HG03025 (cell line): ENCODE measurements at regions not wholly inside any gene's neighbourhood (a gene's known extent, or its start where the extent isn't known, plus 50 kb on each side); places are given as distances from the start of the nearest gene placed in this dataset.
"Not testable (repeated sequence)": the region's sequence is repeated elsewhere in the genome, so short reads cannot be mapped to it uniquely, and the experiment has no call there.

Experiments used
- ATAC-seq: cut with Tn5 transposase; IDR thresholded peaks from one replicate; pipeline ENCODE4 v1.9.1; 2021; ENCODE audit warnings: mild to moderate bottlenecking, moderate library complexity; ENCODE audit not compliant: unreplicated experiment, low FRiP score

DNA sequence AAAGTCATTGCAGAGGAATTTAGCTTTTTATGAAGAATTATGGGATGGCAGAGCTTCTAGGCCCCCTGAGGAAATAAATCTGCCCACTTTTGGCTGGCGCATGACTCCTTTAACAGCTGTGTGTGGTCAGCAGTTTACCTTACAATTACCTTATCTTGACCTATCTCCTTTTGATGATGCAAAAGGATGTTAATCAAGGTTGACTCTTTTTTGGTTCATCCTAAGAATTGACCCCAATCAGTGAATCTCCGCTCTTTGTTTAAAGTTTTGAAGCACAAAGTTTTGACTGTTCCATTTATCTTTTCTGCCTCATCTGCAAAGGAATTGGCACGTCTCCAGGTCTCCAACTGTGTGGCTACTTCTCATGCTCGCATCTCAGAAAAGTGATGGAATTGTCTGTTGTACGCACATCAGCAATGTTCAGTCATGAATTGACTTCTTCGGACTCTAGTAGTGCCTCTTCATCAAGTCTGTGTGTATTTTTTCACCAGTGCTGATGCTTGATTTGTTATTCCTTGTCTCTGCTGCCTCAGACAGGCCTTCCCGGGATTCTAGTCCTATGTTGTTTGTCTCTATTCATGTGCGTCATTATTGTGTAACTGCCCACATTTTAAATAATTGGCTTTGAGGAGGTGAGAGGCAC is 196.2 kb upstream of the CFAP20DC start:
- ATAC-seq: no peak

- ATAC-seq: no peak
Observed at GRCh38 chr3:59245300-59245858, 195.6 kb upstream of the CFAP20DC start.

GRCh38 chr3:59244343-59244742 is 194.5 kb upstream of the CFAP20DC start:
- no peak for ATAC-seq

DNA sequence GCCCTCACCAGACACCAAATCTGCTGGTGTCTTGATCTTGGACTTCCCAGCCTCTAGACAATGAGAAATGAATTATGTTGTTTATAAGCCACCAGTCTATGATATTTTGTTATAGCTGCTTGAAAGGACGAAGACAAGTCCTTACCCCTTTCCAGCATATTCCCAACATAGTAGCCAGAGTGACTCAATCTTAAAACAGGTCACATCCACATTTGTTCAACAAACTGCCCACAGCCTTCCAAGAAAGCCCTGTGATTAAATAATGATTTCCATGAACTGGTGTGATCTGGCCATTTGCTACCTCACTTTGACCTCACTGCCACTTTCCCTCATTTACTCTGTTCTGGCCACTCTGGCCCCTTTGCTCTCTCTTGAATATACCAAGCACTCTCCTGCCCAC is 193.7 kb upstream of the CFAP20DC start:
- no peak for ATAC-seq

GRCh38 chr3:59240666-59241255 is 190.9 kb upstream of the CFAP20DC start:
- no peak for ATAC-seq

GRCh38 chr3:59237121-59237520 is 187.3 kb upstream of the CFAP20DC start:
- no peak for ATAC-seq

- ATAC-seq: no peak
Observed at GRCh38 chr3:59235634-59236012, 185.8 kb upstream of the CFAP20DC start.

GRCh38 chr3:59234884-59235633 is 185.2 kb upstream of the CFAP20DC start:
- no peak for ATAC-seq

- not testable (repeated sequence) for ATAC-seq
Observed at GRCh38 chr3:59230379-59230778, 180.6 kb upstream of the CFAP20DC start.

DNA sequence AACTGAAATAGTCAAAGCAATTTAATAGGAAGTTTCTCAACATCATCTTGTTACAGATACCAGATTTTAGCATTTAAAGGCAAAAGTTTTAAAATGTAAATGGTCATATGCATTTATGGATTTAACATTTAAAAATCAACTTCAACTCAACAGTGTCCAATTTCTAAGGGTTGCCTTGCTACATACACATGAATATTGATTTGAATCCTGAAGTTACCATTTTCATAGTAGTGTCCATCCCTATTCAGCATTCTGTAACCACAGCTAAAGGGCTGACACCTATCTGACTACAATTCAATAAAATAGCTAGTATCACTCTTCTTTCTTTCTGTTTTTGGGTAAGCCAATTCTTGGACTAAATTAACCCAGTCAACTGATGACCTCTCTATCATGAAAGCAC is 164.0 kb upstream of the CFAP20DC start:
- no peak for ATAC-seq

DNA sequence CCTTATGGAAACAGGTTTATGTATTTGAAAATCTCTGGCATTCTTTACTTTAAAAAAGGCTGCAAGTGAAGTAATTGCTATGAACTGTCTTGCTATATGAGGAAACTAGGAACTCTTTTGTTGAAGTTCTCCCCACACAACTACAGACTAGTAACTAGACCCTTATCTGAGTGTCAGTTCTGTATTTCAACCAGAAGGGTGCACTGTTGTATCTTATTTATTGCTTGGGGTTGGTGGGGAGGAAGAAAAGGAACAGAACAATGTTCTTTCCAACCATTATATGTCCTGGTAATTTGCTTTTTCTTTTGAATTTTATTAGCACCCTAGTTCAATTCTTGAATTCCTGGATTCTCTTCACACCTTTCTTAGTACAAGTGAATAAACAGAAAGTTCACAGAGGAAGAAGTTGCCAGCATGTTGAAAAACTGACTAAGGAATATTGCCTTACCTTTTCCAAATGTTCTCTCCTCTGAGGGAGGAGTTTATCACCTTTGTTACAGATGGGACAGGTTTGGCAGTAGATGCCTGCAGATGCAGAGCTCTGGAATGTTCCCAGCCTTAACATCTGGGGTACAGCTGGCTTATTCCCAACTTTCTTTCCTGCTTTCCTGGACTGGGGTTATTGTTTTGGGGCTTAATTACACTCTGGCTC is 162.4 kb upstream of the CFAP20DC start:
- ATAC-seq: peak; percentile 49

DNA sequence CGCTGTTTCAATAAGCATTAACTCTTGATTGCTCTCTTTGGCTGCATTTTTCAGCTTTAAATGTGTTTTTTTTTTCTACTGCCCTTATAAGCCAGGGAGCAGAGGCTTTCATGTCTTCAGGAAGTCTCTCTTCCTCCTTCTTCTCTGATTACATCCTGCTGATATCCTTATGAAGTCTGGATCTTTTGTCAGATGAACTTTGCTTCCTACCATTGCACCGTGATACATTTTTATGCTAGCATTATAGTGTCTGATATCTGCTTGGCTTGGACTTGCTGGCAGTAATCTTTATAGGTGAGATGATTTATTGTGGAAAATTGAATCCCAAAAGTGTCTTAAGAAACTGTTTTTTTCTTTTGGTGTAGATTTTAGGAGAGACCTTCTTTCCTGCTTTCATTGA is 160.4 kb upstream of the CFAP20DC start:
- ATAC-seq: no peak

- ATAC-seq: no peak
Observed at GRCh38 chr3:59192473-59192872, 142.6 kb upstream of the CFAP20DC start.

- ATAC-seq: no peak
Observed at GRCh38 chr3:59191651-59192050, 141.8 kb upstream of the CFAP20DC start.

DNA sequence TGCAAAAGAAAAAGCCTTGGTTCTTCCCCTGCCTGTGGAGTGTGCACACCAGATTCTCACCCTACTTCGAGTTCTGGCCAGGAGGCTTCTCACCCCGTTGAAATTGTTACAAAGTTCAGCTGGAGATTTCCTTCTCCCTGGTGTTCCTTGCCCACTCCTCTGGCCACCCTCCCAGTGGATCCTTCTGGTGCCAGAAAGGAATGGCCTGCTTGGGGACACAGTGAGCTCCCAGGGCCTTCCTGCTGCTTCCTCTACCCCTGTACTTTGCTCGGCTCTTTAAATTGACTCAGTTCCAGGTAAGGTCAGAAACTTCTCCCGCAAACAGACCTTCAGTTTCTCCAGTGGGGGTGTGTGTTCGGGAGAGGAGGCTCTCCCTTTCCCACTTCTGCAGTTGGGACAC is 140.1 kb upstream of the CFAP20DC start:
- ATAC-seq: no peak

- ATAC-seq: no peak
Observed at GRCh38 chr3:59189526-59189925, 139.7 kb upstream of the CFAP20DC start.

GRCh38 chr3:59186725-59187124 is 136.9 kb upstream of the CFAP20DC start:
- no peak for ATAC-seq

DNA sequence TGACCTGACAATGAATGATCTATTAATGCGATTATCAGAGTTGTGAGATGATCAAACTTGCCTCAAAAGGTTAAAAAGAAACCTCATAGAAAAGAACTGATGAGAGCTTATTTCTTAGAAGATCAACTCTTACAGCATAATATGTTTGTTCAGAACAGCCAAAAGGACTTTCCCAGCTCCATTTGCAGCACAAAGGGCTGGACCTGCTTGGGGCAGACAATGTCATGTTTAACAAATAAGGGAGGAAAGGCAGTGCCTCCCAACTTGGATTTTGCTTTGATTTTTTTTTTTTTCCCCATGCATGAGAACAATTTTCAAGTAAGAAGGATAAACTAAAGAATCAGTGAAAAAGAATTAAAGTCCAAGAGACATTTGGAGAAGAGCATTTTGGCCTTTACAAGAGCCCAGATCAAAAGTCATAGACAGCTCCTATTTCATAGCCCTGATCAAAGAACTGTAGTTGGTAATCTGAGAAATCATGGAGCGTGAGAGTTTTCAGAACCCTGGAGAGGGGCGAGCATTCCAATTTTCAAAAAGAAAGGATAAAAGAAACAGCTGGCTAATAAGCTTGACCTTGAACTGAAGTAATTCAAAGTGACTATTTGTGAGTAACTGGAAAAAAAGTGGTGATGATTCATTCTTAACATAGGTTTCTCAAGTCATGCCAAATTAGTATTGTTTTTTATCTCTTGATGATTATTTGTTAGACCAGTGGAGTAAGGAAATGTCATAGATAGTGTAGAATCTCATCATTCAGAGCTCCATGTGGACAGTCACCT is 136.0 kb upstream of the CFAP20DC start:
- no peak for ATAC-seq

DNA sequence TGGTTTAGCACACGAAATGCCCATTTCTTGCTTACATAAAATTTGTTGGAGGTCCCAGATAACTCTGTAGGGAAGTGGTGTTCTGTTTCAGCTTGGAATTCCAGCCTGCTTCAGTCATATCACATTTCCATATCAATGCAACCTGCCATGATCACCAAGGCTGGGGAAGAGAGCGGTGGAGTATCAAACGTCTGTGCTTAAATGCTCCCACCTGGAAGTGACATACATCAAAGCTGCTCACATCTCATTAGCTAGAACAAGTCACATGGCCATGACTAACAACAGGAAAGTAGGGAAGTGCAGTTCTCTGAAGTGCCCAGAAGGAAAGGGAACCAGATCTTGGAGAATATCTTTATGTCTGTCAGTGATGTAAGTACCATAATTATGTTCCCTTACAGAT is 130.2 kb upstream of the CFAP20DC start:
- no peak for ATAC-seq

- ATAC-seq: no peak
Observed at GRCh38 chr3:59178698-59179097, 128.9 kb upstream of the CFAP20DC start.
